ENCODE measurements at regions not wholly inside any gene's neighbourhood (a gene's known extent, or its start where the extent isn't known, plus 50 kb on each side); places are given as distances from the start of the nearest gene placed in this dataset.

DNA sequence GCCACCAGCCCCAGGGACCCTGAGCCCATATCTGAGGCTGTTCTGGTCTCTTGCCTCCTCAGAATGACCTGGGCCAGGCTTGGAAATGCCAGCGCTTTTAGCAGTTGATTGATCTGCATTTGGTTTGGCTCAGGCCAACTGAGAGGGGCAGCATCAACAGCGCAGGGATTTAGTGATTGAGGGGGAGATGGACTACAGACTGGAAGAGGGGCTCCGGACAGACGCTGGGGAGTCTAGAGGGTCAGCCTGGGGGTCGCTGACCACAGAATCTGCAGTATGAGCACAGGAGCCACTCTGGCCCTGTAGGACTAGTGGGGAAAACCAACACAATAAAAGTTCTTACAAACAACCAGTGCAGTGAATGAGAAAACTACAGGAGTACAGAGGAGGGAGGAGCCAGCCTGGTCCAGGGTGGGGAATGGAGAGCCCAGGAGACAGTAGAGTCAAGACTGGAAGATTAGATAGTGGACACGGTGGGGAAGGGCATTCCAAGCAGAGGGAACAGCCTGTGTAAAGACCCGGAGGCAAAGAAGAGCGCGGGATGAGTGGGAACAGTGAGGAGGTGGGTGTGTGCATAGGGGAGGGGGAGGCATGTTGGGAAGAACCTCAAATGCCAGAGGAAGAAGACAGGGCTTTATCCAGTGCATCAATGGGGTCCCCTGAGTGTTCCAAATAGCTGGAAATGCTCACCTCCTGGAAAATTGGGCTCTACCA is 128.9 kb downstream of the MRM1 start:
- no peak for DNase-seq

DNA sequence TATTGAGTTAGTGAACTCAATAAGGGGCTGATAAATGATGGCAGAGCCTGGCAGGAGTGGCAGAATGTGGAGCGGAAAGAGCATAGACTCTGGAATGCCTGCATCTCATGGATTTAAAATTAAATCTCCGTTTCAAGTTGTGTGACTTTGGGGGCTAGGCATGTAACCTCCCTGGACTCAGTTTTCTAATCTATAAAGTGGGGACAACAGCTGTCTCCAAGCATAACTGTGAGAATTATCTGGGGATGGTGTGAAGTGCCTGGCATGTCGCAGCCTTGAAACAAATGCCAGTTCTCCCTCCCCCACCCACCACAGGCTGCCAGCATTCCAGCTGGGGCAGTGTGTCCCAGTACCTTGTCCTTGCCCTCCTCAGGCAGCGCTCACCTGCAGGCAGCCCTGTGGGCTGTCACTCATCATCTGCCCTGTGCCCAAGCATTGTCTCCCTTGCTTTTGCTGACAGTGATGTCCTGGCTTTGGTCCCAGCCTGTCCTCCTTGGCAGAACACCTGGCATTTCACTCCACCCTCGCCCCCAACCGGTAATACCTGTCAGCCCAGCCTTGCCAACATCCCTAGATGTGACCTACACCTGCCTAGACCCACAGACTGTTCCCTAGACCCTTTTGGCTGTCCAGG is 129.6 kb downstream of the MRM1 start:
- no peak for DNase-seq

DNA sequence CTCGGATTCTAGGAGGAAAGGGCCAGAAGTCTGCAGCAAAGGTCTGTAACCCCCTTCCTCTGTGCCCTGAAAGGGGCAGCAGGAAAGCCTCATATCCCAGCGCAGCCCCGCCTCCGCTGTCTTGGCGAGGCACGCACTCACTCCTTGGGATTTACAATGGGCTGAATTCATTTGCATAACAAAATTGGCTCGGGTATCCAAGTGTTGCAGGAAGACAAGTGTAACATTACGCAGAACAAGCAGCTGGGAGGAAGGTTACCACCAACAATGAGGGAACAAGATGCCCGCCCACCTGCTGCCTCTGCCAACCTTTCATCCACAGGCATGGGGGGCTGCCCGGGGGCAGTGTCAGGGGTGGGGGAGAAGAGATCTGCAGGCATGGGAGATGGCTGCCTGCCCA is 130.4 kb downstream of the MRM1 start:
- DNase-seq, result no peak

DNA sequence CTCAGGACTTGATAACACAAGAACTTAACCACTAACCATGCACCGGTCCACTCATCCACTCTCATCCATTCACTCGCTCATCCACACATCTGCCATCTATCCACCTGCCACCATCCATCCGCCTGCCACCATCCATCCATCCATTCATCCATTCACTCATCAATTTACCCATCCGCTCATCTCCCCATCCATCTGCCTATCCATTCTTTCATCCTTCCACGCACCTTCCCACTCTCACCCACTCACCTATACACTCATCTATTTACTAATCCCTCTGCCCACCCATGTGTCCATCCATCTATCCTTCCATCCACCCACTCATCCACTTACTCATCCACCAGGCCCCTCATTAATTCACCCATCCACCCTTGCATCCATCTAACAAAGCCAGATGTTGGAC is 131.0 kb downstream of the MRM1 start:
- DNase-seq, result no peak

DNA sequence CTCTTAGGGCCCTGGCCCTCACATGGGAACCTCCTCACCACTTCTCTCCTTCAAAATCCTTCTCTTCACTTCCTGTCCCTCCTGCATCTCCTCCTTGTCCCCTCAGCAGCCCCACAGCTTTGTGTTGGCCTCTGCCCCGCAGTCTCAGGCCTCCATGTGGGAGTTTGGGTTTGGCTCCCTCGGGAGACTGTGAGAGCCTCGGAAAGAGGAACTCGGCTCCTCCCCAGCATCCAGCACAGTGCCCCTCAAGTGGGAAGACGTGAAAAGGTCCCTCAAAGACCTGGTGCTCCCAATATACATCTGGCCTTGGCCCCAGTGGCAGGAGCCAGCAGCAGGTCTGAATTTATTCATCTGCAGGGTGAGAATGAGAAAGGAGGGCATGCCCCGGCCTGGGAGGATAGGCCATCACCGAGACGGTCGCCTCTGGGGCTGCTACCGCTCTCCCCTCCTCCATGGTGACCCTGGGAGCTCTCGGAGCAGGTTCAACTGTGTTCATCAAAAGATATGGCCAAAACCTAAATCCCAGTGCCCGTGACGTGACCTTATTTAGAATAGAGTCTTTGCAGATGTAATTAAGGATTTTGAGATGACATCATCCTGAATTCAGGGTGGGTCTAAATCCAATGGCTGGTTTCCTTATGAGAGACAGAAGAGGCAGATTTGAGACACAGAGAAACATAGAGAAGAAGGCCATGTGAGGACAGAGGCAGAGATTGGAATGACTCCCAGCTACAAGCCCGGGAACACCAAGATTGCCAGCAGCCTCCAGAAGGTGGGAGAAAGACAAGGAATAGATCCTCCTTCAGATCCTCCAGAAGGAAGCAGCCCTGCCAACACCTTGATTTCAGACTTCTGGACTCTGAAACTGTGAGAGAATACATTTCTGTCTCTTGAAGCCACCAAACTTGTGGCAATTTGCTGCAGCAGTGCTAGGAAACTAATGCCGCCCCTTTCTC is 135.1 kb downstream of the MRM1 start:
- no peak for DNase-seq

DNA sequence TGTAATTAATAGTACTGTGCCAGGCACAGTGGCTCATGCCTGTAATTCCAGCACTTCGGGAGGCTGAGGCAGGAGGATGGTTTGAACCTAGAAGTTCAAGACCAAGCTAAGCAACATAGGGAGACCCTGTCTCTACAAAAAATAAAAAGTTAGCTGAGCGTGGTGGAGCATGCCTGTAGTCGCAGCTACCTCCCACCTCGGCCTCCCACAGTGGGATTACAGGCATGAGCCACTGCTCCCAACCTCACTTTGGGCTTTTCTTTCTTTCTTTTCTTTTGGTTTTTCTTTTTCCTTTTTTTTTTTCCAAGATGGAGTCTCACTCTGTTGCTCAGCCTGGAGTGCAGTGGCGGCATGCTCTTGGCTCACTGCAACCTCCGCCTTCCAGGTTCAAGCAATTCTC is 137.8 kb downstream of the MRM1 start:
- DNase-seq, result no peak

DNA sequence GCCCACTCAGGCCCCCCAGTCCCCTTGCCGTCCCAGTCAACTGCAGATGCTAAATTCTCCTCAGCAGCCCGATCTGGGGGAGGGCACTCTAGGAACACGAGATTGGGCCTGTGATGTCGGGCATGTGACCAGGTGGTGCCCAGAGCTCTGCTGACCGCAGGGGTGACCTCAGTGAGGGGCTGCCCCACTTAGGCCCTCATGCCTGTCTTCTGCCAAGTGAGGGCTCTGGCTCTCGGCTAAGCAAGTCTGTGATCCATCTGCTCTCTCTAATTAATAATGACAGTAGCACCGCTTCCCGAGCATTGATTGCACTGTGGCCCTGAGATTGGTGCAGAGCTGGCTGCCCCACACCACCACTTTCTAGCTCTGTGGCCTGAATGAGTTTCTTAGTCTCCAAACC is 138.8 kb downstream of the MRM1 start:
- DNase-seq, result no peak

DNA sequence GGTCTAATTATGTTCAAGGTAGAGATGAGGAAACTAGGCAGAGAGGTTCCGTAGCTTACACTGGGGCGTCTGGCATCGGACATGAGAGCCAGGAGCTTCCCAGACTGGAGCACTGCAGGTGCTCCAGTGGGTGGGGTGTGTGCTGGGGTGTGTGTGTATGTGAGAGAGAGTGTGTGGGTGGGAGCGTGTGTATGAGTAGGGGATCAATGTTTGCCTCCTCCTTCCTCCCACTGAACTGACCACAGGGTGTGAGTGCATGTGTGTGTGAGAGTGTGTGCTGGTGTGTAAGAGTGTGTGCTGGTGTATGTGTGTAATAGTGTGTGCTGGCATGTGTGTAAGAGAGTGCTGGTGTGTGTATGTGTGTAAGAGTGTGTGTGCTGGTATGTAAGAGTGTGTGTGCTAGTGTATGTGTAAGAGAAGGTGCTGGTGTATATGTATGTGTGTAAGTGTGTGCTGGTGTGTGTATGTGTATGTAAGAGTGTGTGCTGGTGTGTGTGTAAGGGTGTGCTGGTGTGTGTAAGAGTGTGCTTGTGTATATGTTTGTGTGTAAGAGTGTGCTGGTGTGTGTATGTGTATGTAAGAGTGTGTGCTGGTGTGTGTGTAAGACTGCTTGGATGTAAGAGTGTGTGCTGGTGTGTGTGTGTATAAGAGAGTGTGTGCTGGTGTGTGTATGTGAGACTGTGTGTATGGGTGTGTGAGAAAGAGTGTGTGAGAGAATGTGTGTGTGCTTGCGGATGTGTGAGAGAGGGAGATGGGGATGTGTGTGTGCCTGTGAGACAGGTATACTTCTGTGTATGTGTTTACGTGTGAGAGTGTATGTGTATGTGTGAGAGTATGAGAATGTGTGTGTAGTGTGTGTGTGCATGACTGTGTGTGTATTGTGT is 139.9 kb downstream of the MRM1 start:
- DNase-seq, result no peak

DNA sequence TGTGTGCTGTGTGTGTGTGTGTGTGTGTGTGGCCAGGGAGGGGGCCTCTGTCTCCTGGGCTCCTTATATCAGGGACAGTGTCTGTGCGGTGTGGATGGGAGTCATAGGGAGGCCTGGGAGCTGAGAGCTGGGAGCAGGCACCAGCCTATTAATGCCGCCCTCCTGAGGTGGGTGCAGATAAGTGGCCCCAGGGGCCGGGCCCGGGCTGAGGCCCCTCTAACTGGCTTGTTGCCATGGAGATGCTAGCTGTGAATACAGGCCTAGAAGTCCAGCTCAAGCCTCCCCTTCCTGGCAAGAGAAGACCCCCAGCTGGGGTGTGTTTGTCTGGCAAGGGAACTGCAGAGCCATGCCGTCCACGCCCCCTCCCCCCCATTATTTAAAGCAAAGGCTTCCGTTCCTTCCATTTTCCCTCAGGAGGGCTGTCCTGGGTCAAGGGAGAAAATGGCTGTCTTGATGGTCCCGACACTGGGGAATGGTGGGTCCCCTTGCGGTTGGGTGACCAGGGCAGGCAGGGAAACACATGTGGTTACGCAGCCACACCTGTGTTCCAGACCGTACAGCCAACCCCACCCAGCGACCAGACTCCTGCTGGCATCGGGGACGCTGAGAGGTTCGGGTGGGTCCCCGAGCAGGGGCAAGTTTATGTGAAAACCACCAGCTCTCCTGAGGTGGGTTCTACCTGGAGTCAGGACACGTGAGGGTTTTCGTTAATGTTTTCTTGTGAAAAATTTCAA is 141.1 kb downstream of the MRM1 start:
- no peak for DNase-seq

DNA sequence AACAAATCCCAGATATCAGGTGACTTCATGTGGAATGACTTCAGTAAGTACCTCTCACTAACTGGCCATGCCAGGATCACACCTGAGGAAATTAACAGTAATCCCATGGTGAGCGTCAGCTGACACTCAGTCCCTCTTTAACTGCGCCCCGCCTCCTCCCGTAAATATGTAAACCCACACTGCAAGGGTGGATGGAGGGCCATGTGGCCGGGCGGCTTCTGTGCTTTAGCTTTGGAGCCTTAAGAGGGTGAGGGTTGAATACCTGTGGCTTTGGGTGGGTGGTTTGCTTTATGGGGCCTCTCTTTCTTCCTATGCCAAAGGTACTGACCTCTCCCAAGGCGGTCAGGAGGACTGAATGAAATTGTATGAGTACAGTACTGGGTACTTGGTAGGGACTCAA is 141.7 kb downstream of the MRM1 start:
- DNase-seq, result no peak

DNA sequence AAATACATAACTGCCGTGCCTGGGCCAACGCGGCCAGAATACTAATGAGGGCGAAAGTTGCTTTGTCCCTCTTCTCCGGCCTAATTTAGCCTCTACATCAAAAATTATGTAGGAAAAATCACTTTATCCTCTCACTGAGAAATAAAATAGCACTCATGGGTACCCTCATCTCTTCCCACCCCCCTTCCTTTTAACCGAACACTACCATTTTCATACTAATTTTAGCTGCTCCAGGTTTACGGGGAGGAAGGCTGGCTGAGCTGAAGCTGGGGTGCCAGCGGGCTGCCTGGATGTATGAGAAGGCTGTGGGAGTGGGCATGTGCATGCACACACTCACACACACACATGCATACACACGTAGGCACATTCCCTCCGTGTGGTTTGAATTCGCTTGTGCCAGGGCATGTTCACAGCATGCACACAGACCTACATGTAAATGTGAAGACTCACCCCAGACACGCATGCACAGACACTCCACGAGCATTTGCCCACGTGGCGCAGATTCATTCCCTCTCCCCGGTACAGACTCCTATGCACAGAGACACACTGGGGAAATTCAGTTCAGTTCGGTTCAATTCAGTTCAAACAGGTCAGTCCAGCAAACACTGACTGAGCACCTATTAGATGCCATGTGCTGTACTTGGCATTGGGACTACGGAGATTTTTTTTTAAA is 145.1 kb downstream of the MRM1 start:
- DNase-seq, result no peak

DNA sequence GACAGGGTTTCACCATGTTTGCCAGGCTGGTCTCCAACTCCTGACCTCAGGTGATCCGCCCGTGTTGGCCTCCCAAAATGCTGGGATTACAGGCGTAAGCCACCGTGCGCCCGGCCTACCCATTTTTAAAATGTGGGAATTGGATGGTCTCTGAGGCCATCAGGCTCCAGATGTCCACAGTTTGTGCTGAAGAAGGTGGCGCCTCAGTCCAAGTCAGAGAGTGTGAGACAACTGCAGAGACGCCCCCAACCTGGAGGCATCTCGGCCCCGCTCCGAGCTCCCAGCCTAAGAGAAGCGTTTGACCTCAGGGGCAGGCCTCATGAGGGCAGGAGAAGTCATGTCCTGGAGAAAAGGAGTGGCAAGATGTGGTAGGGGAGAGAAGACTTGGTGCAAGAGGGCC is 146.5 kb downstream of the MRM1 start:
- DNase-seq, result no peak

DNA sequence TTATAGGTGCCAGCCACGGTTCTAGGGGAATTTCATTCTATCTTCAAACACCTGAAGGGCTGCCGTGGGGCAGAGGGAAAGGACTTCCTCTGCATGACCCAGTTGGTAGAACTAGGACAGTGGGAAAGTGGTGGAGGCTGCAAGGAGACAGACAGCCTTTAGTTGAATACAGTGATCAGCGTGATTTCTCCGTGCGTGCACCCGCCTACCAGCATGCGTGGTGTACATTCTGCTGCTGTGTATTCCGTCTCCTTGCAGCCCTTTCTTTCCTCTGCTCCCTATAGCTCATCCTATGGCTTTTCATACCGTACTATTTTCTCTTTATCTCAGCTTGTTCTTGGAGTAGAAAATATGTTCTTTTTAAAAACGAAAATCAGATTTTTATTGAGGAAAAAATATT is 146.9 kb downstream of the MRM1 start:
- DNase-seq, result no peak

DNA sequence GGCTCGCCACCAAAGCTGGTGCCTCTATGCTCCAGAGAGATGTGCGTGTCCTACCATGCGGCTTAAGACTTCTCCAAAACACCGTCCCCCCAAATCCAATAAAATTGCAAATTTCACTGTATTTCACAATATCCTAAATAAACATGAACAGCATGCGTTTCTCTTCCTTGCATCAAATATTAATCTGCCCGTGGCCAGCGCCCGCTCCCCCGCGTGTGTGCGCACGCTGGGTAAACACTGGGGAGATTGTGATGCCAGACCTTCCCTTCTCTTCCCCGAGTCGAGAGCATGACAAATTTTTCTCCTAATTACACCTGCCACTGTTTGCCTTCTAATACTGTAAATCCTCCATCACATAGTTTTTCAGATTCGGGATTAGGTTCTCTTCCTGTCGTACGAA is 148.1 kb downstream of the MRM1 start:
- DNase-seq, result no peak

DNA sequence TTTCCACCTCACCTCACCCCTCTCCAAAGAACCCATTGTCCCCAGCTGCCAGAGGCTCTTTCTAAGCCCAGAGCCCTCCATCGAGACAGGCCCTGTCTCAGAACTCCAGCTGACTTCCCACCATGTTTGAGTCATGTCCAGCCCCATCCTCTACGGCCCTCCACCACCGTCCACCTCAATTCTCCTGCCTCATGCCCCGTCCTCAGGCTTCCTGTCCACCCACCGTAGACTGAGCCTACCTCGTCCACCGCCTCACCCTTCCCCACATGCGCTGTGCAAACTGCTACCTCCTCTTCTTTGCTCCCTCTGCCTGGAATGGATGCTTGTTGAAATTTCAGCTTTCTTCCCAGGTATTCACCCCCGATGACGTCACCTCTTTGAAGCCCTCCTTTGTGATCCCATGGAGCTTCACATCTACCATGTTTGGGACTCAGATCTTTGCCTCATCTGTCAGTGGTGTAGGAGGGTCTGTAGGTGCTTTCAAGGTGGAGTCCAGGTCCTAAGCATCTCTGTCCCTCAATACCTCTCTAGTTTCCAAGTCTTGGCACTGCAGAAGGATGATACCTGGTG is 149.0 kb downstream of the MRM1 start:
- no peak for DNase-seq

DNA sequence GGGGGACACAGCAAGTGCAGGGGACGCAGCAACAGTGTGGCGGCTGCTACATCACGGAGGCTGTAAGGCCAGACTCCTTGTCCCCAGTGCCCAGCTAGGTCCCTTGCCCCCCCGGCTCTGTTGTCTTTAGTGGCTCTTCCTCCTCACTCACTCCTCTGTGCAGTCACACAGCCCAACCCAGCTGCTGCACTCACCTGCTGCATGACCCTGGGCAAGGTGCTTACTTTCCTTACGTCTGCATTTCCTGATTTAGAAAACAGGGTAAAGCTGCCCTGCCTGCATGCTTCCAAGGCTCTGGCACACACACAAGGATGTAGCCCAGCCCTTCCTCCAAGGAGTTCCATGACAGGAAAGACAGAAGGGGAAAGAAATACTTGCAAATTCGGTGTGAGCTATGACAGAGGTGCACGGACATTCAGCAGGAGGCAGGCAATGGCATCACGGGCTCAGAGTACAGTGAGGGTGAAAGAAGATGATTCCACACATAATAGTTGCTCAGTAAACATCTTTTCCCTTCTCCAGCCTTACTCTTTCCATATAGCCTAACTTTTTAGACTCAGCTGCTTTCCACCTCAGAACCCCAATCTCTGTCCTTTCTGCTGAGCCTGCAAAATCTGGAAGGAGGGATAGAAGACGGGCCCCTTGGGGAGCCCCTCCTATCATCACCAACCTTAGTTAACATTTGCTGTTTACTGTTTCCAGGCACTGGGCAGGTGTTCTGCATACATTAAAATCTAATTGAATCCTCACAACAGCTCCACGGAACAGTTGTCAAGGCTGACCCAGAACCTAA is 150.9 kb downstream of the MRM1 start:
- DNase-seq, result no peak

DNA sequence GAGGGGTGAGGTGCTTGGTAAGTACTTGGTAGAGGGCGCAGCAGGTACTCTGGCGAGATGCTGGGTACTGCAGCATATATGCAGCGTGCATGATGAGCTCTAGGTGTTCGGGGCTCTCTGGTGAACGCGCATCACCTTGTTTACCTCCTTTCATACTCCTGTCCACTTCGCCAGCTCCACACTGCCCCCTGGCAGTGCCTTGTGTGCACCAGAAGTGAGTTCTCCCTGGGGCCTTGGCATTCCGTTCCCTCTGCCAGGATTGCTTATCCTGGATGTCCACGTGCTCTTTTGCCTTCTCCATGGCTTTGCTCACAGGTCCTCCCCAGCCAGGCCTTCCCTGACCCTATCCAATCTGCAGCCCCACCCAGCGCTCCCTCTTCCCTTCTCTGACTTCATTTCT is 154.2 kb downstream of the MRM1 start:
- DNase-seq, result no peak

DNA sequence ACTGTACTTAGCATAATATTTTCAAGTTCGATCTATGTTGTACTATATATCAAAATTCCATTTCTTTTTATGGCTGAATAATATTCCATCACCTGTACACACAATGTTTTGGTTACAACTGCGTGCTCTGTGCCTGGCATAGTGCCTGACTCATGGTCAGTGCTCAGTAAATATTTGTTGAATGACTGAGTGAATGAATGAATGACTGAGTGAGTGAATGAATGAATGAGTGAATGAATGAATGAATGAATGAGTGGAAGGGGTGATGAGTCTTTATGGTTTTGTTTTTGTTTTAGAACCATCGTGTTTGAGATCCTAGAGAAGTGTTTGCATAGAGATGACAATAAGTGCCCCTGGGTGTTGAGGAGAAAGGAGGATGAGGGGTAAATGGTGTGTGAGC is 155.3 kb downstream of the MRM1 start:
- no peak for DNase-seq

DNA sequence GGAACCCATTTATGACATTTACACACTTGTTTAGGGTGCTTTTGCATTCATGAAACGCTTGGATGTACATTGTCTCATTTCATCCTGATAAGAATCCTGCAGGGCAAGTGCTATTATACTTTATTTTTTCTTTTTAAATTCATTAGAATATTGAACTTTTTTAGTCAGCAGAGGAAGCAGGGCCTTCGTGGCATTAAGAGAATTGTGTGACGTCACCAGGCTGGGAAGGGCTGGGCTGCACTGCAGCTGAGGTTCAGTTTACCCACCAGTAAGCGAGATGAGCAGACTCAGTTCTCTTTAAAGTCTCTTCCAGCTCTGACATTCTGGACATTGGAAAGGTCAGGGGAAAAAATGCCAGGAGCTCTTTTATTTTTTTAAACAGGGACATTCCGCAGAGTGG is 159.0 kb downstream of the MRM1 start:
- no peak for DNase-seq

DNA sequence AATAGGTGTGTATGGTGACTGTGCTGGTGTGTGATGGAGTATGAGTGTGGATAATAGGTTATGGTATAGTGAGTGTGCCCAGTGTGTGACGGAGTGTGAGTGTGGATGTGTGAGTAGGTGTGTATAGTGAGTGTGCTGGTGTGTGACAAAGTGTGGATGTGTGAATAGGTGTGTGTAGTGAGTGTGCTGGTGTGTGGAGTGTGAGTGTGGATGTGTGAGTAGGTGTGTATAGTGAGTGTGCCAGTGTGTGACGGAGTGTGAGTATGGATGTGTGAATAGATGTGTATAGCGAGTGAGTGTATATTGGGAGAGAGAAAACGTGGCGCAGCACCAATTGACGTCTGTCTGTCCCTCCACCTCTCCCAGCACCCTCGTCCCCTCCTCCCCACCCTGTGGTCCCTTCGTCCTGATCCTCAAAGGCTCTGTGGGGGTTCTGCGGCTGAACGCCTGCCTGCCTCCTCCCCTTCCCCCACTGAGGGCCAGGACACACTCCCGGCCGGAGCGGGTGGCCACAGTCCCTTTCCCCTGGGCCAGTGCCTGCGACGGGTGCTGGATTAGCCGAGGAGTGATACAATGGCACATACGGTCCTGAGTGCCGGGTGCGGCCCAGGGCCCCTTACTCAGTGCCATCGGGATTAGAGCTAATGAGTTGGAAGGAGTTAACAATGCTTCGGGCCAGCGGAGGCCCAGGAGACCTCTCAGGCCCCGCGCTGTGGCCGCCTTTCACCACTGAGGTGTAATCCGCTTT is 160.0 kb downstream of the MRM1 start:
- DNase-seq, result no peak
